AG08395 (cell line): ENCODE measurements at regions not wholly inside any gene's neighbourhood (a gene's known extent, or its start where the extent isn't known, plus 50 kb on each side); places are given as distances from the start of the nearest gene placed in this dataset.

Experiments used
- DNase-seq: peaks from one replicate; pipeline ENCODE4 v3.0.0; 2012; ENCODE audit warnings: mixed read lengths, low spot score

GRCh38 chr2:71812736-71813135 lies 334.9 kb downstream of the CYP26B1 start:
- DNase-seq: no peak

GRCh38 chr2:71811726-71812125 lies 335.9 kb downstream of the CYP26B1 start:
- DNase-seq: no peak

GRCh38 chr2:71811157-71811556 lies 336.5 kb downstream of the CYP26B1 start:
- no peak for DNase-seq

GRCh38 chr2:71807581-71808451 lies 339.8 kb downstream of the CYP26B1 start:
- no peak for DNase-seq

GRCh38 chr2:71806432-71806831 lies 341.2 kb downstream of the CYP26B1 start:
- DNase-seq: no peak

- DNase-seq: peak; percentile 57
Measured at GRCh38 chr2:71804281-71804751, 343.3 kb downstream of the CYP26B1 start.

- DNase-seq: no peak
Measured at GRCh38 chr2:71803398-71803797, 344.3 kb downstream of the CYP26B1 start.

GRCh38 chr2:71802556-71802955 lies 345.1 kb downstream of the CYP26B1 start:
- DNase-seq: no peak

- peak; percentile 82 for DNase-seq
Measured at GRCh38 chr2:71801969-71802368, 345.7 kb downstream of the CYP26B1 start.

GRCh38 chr2:71801556-71801955 lies 346.1 kb downstream of the CYP26B1 start:
- DNase-seq: no peak

- DNase-seq: no peak
Measured at GRCh38 chr2:71800851-71801250, 346.8 kb downstream of the CYP26B1 start.

GRCh38 chr2:71800106-71800809 lies 346.9 kb downstream of the DYSF start:
- no peak for DNase-seq

GRCh38 chr2:71799013-71799575 lies 345.7 kb downstream of the DYSF start:
- no peak for DNase-seq

GRCh38 chr2:71798266-71799012 lies 345.1 kb downstream of the DYSF start:
- peak; percentile 56 for DNase-seq

- DNase-seq: no peak
Measured at GRCh38 chr2:71797035-71797810, 343.9 kb downstream of the DYSF start.

GRCh38 chr2:71796174-71796593 lies 342.8 kb downstream of the DYSF start:
- DNase-seq: peak; percentile 76

- no peak for DNase-seq
Measured at GRCh38 chr2:71795486-71795885, 342.1 kb downstream of the DYSF start.

- no peak for DNase-seq
Measured at GRCh38 chr2:71794611-71795010, 341.2 kb downstream of the DYSF start.

GRCh38 chr2:71793926-71794325 lies 340.6 kb downstream of the DYSF start:
- no peak for DNase-seq

- peak; percentile 54 for DNase-seq
Measured at GRCh38 chr2:71792926-71793761, 339.8 kb downstream of the DYSF start.
